NCI-H2196 treated with DMSO at 0.1 percent for 48 hours (cell line): ENCODE measurements at regions not wholly inside any gene's neighbourhood (a gene's known extent, or its start where the extent isn't known, plus 50 kb on each side); places are given as distances from the start of the nearest gene placed in this dataset.

Experiments
- DNase-seq: peaks from one replicate; lab custom pipeline; 2025; ENCODE audit not compliant: unreplicated experiment; lab: John Stamatoyannopoulos, UW

DNA sequence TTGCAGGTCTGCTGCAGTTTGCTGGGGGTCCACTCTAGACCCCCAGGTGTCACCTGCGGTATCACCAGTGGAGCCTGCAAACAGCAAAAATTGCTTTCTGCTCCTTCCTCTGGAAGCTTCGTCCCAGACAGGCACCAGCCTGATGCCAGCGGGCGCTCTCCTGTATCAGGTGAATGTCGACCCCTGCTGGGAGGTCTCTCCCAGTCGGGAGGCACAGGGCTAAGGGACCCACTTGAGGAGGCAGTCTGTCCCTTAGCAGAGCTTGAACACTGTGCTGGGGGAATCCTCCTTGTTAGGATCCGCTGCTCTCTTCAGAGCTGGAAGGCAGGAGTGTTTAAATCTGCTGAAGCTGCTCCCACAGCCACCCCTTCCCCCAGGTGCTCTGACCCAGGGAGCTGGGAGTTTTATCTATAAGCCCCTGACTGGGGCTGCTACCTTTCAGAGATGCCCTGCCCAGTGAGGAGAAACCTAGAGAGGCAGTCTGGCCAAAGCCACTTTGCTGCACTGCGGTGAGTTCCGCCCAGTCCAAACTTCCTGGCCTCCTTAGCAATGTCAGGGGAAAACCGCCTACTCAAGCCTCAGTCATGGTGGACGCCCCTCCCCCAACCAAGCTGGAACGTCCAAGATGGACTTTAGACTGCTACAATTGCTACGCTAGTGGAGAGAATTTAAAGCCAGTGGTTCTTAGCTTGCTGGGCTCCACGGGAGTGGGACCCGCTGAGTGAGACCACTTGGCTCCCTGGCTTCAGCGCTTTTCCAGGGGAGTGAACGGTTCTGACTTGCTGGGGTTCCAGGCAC, 652.5 kb downstream of the KCNJ3 start:
- DNase-seq: no peak

DNA sequence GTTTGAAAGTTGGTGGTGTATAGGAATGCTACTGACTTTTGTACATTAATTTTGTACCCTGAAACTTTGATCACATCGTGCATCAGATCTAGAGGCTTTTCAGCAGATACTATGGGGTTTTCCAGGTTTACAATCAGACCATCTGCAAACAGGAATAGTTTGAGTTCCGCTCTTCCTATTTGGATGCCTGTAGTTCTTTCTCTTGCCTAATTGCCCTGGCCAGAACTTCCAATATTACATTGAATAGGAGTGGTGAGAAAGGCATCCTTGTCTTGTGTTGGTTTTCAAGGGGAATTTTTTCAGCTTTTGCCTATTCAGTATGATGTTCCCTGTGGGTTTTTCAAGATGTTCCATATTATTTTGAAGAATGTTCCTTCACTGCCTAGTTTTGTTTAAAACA, 633.5 kb downstream of the KCNJ3 start:
- no peak for DNase-seq

- DNase-seq: no peak
Measured at GRCh38 chr2:155320236-155320635, 621.7 kb downstream of the KCNJ3 start.

DNA sequence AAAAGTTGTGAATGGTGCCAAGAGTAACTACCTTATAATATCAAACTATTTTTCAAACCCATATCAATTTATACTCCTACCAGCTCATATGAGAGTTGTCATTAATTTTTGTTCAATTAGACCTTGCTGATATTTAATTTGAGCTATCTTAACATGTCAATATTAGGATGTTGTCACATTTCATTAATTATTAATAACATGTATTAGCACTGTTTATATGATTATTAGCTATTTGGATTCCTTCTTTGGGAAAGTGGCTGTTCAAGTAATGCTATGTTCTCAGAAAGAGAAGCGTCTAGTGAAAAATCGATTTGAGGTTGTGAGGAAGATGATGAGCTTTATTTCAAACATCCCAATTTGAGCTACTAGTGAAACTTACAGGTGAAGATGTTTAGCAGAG, 620.2 kb downstream of the KCNJ3 start:
- DNase-seq: no peak

- no peak for DNase-seq
Measured at GRCh38 chr2:155315768-155316167, 617.3 kb downstream of the KCNJ3 start.

- DNase-seq: no peak
Measured at GRCh38 chr2:155310589-155310988, 612.1 kb downstream of the KCNJ3 start.

DNA sequence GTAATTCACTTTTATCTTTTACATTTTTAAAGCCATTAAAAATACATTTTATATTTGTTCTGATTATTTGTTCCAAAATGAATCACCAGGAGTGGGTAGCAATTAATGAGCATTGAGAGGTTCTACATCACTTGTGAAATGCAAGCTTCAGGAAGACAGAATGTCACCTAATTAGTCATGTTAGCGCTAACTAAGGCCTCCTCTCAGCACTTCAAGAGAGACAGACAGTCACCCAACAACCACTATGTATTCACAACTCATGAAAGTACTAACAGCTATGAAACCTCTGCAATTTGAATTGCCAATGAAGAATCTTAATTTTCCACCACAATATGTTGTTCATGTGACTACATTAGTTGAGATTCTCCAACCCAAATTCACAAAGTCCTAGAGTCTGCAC, 611.0 kb downstream of the KCNJ3 start:
- DNase-seq: no peak

GRCh38 chr2:155308367-155309009, 610.0 kb downstream of the KCNJ3 start:
- DNase-seq: no peak

- DNase-seq: no peak
Measured at GRCh38 chr2:155301221-155301620, 602.7 kb downstream of the KCNJ3 start.

DNA sequence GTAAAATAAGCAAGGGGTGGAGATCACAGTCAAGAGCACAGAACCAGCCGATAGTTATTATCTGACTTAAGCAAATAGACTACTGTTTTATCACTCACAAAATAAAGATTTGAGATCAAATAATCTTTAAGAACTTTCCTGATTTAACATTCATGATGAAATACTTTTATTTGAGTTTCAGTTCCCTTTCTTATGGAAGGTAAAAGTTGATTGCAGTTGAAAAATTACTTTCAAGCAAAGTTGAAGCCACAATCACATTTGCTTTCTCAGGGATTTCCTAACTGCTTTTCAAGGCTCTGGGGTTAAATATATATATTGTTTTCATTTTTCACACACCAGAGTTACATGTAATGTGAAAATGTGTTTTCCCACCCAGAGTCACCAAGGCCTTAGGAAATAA, 599.5 kb downstream of the KCNJ3 start:
- no peak for DNase-seq

GRCh38 chr2:155294358-155294757, 595.9 kb downstream of the KCNJ3 start:
- no peak for DNase-seq

DNA sequence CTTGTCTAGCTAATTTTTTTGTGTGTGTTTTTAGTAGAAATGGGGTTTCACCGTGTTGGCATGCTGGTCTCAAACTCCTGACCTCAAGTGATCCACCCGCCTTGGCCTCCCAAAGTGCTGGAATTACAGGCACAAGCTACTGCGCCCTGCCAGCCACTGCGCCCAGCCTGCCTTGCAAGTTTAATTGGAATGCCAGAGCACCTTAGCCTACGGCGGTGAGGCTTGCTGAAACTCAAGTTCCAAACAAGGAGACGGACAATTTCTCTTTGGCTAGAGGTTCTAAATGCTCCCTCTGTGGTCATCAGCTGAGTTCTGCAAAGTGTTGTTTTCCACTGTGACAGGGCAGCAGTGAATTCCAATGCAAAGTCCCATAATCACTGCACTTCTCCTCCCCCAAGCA, 583.4 kb downstream of the KCNJ3 start:
- DNase-seq: no peak

- no peak for DNase-seq
Measured at GRCh38 chr2:155273323-155273722, 574.8 kb downstream of the KCNJ3 start.

DNA sequence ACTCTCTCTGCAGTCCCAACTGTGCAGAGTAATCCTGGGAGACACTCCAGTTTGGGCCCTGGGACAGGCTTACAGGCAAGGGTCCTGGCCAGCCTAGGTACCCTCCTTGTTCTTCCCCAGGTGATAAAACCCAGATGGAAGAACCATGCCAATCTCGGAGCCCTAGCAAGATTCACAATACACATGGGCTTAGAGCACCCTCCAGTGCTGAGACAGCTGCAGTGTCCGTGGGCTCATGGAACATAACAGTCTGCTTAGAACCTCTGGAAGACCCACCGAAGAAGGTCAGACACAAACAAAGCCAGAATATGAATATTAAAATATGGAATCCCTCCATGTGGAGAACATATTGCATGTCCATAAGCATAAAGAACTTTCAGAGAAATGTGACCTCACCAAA, 568.1 kb downstream of the KCNJ3 start:
- DNase-seq: no peak

DNA sequence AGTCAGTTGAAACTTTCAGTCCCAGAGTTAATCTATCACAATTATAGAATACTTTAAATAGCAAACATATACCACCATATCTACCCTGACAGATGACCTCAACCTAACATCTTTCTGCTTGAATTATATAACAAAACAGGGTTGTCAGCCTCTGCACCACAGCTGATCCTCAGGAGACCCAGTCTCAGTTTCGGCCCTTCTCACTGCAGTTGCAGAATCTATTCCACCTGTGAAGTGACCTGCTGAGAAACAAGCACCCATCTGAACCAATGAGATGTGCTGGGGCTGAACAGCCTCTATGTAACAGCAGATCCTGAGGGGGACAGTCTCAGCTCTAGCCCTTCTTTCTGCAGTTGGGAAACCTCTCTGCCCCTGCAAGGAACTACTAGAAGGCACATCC, 567.6 kb downstream of the KCNJ3 start:
- DNase-seq: no peak

GRCh38 chr2:155256803-155257202, 558.3 kb downstream of the KCNJ3 start:
- no peak for DNase-seq

GRCh38 chr2:155250800-155251199, 552.3 kb downstream of the KCNJ3 start:
- no peak for DNase-seq

DNA sequence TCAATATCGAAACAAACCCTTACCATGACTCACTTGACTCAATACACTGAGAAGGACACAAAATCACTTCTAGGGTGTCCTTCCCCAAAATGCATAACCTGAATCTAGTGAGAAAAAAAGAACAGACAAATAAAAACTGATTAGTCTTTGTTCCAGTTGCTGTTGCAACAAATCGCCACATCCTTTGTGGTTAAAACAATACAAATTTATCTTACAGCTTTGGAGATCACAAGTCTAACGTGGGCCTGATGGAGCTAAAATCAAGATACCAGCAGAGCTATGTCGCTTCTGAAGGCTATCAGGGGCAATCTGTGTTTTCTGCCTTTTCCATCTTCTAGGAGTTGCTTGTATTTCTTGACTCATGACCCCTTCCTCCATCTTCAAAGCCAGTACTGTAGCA, 541.7 kb downstream of the KCNJ3 start:
- DNase-seq: no peak

GRCh38 chr2:155235710-155236109, 537.2 kb downstream of the KCNJ3 start:
- no peak for DNase-seq

DNA sequence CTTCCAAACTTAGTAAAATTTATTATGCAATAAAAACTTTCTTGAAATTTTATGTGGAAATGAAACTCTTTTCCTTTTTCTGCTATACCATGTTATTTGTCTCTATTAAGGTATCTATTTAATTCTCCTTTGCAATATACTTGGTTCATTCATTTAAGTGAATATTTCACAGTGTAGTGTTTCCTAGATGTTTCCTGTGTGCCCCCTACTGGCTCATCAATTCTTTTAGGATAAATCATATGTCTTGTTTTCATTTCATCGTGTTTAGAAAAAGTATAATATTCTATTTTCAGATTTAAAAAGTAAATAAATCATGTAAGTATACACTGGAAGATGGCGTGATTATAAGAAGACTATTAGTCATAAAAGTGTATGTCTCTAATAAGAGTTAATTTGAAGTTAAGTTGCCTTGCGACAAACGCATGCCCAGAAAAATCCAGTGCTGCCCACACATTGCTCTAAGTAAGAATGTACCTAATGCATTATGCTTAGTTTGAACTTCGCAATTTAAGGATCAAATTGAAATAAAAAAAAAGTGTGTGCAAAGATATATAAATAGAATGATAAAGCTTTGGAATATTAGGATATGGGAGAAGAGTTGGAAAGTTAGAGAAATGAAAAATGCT, 525.4 kb downstream of the KCNJ3 start:
- no peak for DNase-seq

DNA sequence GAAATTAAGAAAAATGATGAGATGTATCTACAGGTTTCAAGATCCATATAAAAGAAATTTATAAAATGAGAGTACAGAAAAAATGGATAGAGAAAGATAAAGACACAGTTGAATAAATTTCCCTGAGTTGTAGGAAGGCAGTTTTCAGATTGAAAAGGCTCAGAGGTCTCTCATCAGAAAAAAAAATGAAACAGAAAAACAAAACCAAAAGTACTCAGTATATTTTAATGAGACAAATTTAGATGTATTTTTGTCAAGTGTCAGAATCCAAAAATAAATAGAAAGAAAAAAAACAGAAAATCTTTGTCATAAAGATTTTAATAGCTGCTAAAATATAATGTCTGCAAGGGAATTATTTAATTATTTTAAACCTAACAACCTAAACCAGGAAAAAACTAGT, 520.5 kb downstream of the KCNJ3 start:
- DNase-seq: no peak

DNA sequence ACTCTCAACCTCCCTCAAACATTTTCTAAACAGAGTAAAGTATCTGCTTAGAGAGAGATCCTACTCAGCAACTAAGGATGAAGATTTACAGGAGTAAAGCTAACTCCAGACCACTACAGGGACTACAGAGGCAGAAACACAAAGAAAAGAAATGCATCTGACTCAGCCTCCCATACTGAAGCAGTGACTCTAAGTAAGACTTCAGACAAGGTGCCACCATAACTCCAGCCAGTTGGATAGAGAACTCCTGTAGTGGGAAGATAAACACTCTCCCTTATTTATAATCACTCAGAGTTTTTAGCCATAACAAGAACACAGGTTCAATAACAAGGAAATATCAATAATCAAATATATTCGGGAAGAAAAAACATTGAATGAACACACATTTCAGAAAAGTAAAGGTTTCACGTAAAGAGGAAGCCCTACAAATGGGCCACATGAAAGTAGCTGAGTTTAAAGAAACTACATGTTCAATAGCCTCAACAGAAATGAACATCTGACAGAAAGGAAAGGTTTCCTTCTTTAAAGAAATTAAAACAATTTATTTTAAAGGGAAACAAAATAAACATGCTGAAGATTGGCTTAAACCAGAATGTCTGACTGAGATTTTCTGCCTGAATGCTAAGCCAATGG, 519.9 kb downstream of the KCNJ3 start:
- DNase-seq: no peak
